ENCODE measurements at regions not wholly inside any gene's neighbourhood (a gene's known extent, or its start where the extent isn't known, plus 50 kb on each side); places are given as distances from the start of the nearest gene placed in this dataset.

DNA sequence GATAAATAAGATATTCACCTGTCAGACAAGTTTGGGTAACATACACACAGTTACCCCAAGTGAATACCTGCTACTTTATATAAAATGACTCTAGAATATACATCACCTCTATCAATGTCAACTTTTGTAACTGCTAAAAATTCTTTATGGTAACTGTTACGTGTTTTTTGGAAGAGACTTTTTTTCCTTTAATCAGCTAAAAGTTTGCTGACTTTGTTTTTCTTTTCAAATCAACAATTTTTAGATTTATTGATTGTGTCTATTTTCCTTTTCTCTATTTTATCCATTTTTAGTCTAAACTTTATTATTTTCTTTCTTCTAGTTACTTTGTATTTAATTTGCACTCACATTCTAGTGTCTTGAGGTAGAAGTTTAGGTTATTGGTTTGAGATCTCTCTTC is 1106.6 kb upstream of the LCORL start:
- H3K4me1 ChIP-seq (ENCODE audit: insufficient read depth, low read length, poor library complexity, severe bottlenecking), result no peaks in the 10 kb centered on the region
- H3F3A ChIP-seq (ENCODE audit: low read depth), result no peaks in the 10 kb centered on the region
- H3K9ac ChIP-seq (ENCODE audit: low read depth, low read length, poor library complexity, severe bottlenecking), result no peak overlapping the region
- H3K4me3 ChIP-seq (ENCODE audit: low read length, poor library complexity, severe bottlenecking), result no peak overlapping the region
- no peaks in the 10 kb centered on the region for H3K36me3 ChIP-seq (ENCODE audit: insufficient read depth, low read length)
- no peaks in the 10 kb centered on the region for H3K27me3 ChIP-seq (ENCODE audit: insufficient read depth, low read length, poor library complexity, severe bottlenecking)
- no peaks in the 10 kb centered on the region for H4K20me1 ChIP-seq (ENCODE audit: insufficient read depth, low read length, poor library complexity, severe bottlenecking)
- no peak overlapping the region for H3K4me2 ChIP-seq (ENCODE audit: low read depth, low read length, poor library complexity, severe bottlenecking)
- H2AFZ ChIP-seq (ENCODE audit: low read length), result no peak overlapping the region
- H3K79me2 ChIP-seq (ENCODE audit: insufficient read depth, low read length), result no peaks in the 10 kb centered on the region
- H3K9me2 ChIP-seq (replicated peaks; ENCODE audit: low read depth, low read length), result no peaks in the 10 kb centered on the region
- H3K9me3 ChIP-seq (ENCODE audit: insufficient read depth, low read depth, low read length), result no peaks in the 10 kb centered on the region
- TF ChIP-seq, protein P1, sequence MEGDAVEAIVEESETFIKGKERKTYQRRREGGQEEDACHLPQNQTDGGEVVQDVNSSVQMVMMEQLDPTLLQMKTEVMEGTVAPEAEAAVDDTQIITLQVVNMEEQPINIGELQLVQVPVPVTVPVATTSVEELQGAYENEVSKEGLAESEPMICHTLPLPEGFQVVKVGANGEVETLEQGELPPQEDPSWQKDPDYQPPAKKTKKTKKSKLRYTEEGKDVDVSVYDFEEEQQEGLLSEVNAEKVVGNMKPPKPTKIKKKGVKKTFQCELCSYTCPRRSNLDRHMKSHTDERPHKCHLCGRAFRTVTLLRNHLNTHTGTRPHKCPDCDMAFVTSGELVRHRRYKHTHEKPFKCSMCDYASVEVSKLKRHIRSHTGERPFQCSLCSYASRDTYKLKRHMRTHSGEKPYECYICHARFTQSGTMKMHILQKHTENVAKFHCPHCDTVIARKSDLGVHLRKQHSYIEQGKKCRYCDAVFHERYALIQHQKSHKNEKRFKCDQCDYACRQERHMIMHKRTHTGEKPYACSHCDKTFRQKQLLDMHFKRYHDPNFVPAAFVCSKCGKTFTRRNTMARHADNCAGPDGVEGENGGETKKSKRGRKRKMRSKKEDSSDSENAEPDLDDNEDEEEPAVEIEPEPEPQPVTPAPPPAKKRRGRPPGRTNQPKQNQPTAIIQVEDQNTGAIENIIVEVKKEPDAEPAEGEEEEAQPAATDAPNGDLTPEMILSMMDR (conservative IDR thresholded peaks at IDR 0.05; ENCODE audit: low read length), result no peak
- TF ChIP-seq EZH2phosphoT487 (IDR thresholded peaks at IDR 0.05; ENCODE audit: borderline replicate concordance), result no peak

DNA sequence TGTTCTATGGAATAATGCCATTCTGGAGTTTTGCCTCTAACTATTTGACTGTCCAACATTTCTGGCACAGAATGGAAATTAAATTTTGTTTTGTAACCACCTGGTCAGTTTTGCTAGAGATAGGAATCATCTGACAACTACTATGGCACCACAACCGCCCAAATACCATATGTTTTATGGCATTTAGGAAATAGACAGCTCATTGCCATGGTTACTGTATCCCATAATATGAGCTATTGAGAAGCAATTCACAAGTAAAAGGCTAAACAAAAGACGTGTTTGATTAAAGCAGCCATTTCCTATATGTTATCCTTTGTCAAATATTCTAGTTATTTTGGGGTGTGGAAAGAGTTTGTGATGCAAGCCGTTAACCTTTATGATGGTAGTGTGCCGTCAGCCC is 1105.3 kb upstream of the LCORL start:
- Histone ChIP-seq H3K9me3 (ENCODE audit: insufficient read depth, low read depth, low read length) (no peaks in the 10 kb centered on the region), H3K79me2 (ENCODE audit: insufficient read depth, low read length) (no peaks in the 10 kb centered on the region), H3K9ac (ENCODE audit: low read depth, low read length, poor library complexity, severe bottlenecking) (no peak overlapping the region), H4K20me1 (ENCODE audit: insufficient read depth, low read length, poor library complexity, severe bottlenecking) (no peaks in the 10 kb centered on the region), H3K9me2 (replicated peaks; ENCODE audit: low read depth, low read length) (no peaks in the 10 kb centered on the region), H3K4me2 (ENCODE audit: low read depth, low read length, poor library complexity, severe bottlenecking) (no peak overlapping the region), H3K27me3 (ENCODE audit: insufficient read depth, low read length, poor library complexity, severe bottlenecking) (no peaks in the 10 kb centered on the region), H3K4me1 (ENCODE audit: insufficient read depth, low read length, poor library complexity, severe bottlenecking) (no peaks in the 10 kb centered on the region), H3K4me3 (ENCODE audit: low read length, poor library complexity, severe bottlenecking) (no peak overlapping the region), H2AFZ (ENCODE audit: low read length) (no peak overlapping the region), H3F3A (ENCODE audit: low read depth) (no peaks in the 10 kb centered on the region), H3K36me3 (ENCODE audit: insufficient read depth, low read length) (no peaks in the 10 kb centered on the region)
- no peak for TF ChIP-seq EZH2phosphoT487 (IDR thresholded peaks at IDR 0.05; ENCODE audit: borderline replicate concordance)
- TF ChIP-seq, protein P1 (conservative IDR thresholded peaks at IDR 0.05; ENCODE audit: low read length), result no peak

DNA sequence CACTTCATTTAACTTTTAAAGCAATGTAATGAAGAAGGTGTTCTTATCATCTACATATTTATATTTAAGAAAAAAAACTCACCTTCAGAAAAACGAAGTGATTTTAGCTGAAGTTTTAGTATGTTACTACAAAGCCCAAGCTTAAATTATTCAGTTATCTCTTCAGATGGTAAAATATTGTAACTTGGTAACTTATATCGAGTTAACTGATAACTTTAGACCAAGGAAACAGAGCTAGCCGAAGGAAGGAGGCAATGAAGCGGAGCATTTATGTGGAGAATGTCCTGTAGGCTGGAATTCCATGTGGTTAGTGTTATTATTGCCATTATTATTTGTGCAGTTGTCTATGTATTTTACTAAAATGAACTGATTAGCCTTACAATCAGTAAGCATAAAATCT is 1102.1 kb upstream of the LCORL start:
- no peak for TF ChIP-seq EZH2phosphoT487 (IDR thresholded peaks at IDR 0.05; ENCODE audit: borderline replicate concordance)
- TF ChIP-seq, protein P1 (conservative IDR thresholded peaks at IDR 0.05; ENCODE audit: low read length), result no peak
- Histone ChIP-seq H3K4me1 (ENCODE audit: insufficient read depth, low read length, poor library complexity, severe bottlenecking) (no peaks in the 10 kb centered on the region), H3K79me2 (ENCODE audit: insufficient read depth, low read length) (no peaks in the 10 kb centered on the region), H3F3A (ENCODE audit: low read depth) (no peaks in the 10 kb centered on the region), H2AFZ (ENCODE audit: low read length) (no peak overlapping the region), H4K20me1 (ENCODE audit: insufficient read depth, low read length, poor library complexity, severe bottlenecking) (no peaks in the 10 kb centered on the region), H3K9me3 (ENCODE audit: insufficient read depth, low read depth, low read length) (no peaks in the 10 kb centered on the region), H3K4me2 (ENCODE audit: low read depth, low read length, poor library complexity, severe bottlenecking) (no peak overlapping the region), H3K27me3 (ENCODE audit: insufficient read depth, low read length, poor library complexity, severe bottlenecking) (no peaks in the 10 kb centered on the region), H3K9ac (ENCODE audit: low read depth, low read length, poor library complexity, severe bottlenecking) (no peak overlapping the region), H3K36me3 (ENCODE audit: insufficient read depth, low read length) (no peaks in the 10 kb centered on the region), H3K4me3 (ENCODE audit: low read length, poor library complexity, severe bottlenecking) (no peak overlapping the region), H3K9me2 (replicated peaks; ENCODE audit: low read depth, low read length) (no peaks in the 10 kb centered on the region)

All from Loucy (cell line).